ENCODE measurements at regions not wholly inside any gene's neighbourhood (a gene's known extent, or its start where the extent isn't known, plus 50 kb on each side); places are given as distances from the start of the nearest gene placed in this dataset.
A peak's percentile ranks its signal among the peaks of the same experiment; 100 is the strongest.

GRCh38 chr16:65967376-65967775 lies 399.1 kb upstream of the CDH5 start:
- in situ Hi-C loops (cut with HindIII; ENCODE audit: low sequenced_read_pairs), result no loop called here
- no peak overlapping the region for H3K4me3 ChIP-seq (ENCODE audit: low read depth, low read length)
- TF ChIP-seq, protein P1, sequence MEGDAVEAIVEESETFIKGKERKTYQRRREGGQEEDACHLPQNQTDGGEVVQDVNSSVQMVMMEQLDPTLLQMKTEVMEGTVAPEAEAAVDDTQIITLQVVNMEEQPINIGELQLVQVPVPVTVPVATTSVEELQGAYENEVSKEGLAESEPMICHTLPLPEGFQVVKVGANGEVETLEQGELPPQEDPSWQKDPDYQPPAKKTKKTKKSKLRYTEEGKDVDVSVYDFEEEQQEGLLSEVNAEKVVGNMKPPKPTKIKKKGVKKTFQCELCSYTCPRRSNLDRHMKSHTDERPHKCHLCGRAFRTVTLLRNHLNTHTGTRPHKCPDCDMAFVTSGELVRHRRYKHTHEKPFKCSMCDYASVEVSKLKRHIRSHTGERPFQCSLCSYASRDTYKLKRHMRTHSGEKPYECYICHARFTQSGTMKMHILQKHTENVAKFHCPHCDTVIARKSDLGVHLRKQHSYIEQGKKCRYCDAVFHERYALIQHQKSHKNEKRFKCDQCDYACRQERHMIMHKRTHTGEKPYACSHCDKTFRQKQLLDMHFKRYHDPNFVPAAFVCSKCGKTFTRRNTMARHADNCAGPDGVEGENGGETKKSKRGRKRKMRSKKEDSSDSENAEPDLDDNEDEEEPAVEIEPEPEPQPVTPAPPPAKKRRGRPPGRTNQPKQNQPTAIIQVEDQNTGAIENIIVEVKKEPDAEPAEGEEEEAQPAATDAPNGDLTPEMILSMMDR (IDR thresholded peaks at IDR 0.05; ENCODE audit: low read depth, low read length), result no peak
- peak; percentile 7 for DNase-seq (ENCODE audit: low read depth, low spot score)

- H3K4me3 ChIP-seq (ENCODE audit: low read depth, low read length), result no peak overlapping the region
- TF ChIP-seq, protein P1 (IDR thresholded peaks at IDR 0.05; ENCODE audit: low read depth, low read length), result no peak
- in situ Hi-C loops (cut with HindIII; ENCODE audit: low sequenced_read_pairs), result no loop called here
- no peak for DNase-seq (ENCODE audit: low read depth, low spot score)
Observed at GRCh38 chr16:65965628-65966027, 400.9 kb upstream of the CDH5 start.

- TF ChIP-seq, protein P1 (IDR thresholded peaks at IDR 0.05; ENCODE audit: low read depth, low read length), result no peak
- in situ Hi-C loops (cut with HindIII; ENCODE audit: low sequenced_read_pairs), result no loop called here
- no peak overlapping the region for H3K4me3 ChIP-seq (ENCODE audit: low read depth, low read length)
- no peak for DNase-seq (ENCODE audit: low read depth, low spot score)
Observed at GRCh38 chr16:65964752-65965151, 401.7 kb upstream of the CDH5 start.

DNA sequence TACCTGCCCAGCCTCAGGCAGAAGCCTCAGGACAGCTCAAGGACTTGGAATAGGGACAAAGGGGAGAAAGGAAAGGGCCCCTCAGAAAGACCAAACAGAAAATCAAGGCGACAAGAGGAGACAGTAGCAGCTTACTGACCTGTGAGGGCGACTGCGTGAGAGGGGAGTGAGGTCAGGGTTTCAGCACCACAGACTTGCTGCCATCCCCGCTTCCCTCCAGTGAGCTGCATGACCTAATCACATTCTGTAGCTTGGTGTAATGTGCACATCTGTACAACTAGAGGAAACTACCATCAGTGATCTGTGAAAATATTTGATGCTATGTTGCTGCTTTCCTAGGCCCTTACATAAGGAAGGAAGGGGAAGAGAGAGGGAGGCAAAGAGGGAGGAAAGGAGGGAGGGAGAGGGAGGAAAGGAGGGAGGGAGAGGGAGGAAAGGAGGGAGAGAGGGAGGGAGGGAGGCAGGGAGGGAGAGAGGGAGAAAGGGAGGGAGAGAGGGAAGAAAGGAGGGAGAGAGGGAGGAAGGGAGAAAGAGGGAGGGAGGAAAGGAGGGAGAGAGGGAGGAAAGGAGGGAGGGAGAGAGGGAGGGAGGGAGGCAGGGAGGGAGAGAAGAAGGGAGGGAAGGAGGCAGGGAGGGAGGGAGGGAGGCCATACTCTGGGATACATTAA lies 404.9 kb upstream of the CDH5 start:
- H3K4me3 ChIP-seq (ENCODE audit: low read depth, low read length), result no peak overlapping the region
- TF ChIP-seq, protein P1 (IDR thresholded peaks at IDR 0.05; ENCODE audit: low read depth, low read length), result no peak
- no peak for DNase-seq (ENCODE audit: low read depth, low spot score)
- in situ Hi-C loops (cut with HindIII; ENCODE audit: low sequenced_read_pairs), result no loop called here

DNA sequence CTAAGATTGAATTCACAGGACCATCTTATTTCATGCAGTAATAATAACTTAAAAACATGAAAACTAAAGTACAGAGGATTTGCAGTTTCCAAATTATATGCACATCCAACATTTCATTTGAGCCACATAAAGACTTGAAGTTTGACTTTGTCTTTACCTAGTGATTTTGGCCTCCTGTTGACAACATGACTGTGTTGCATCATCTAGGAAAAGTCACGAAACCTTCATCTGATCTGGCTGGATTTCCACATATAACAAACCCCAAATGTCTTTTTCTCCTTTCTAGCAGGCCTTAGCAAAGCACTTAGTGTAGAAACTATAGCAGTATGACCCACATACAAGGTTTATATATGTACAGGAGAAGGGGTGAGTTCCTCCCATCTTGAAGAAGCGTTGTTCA lies 406.5 kb upstream of the CDH5 start:
- no peak for DNase-seq (ENCODE audit: low read depth, low spot score)
- in situ Hi-C loops (cut with HindIII; ENCODE audit: low sequenced_read_pairs), result no loop called here
- TF ChIP-seq, protein P1 (IDR thresholded peaks at IDR 0.05; ENCODE audit: low read depth, low read length), result no peak
- H3K4me3 ChIP-seq (ENCODE audit: low read depth, low read length), result no peak overlapping the region

DNA sequence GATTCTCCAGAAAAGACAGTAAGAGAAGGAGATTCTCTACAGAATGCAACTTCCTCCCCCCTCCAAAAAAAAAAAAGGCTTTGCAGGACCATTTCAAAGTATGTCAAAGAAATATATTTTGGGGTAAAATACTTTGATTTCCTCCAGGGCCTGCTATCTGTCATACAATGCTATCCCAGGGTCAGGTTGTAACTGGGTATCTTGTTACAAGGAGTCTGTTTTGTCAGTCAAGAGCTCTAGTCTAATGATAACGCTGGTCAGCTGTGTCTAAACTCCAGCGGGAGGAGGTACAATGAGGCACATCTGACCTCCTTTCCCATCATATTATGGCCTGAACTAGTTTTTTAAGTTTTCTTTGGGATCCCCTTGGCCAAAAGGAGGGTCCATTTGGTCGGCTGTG lies 408.4 kb upstream of the CDH5 start:
- no peak for DNase-seq (ENCODE audit: low read depth, low spot score)
- H3K4me3 ChIP-seq (ENCODE audit: low read depth, low read length), result no peak overlapping the region
- TF ChIP-seq, protein P1 (IDR thresholded peaks at IDR 0.05; ENCODE audit: low read depth, low read length), result no peak
- in situ Hi-C loops (cut with HindIII; ENCODE audit: low sequenced_read_pairs), result no loop called here
